Immature natural killer cell (primary cell): ENCODE measurements at regions not wholly inside any gene's neighbourhood (a gene's known extent, or its start where the extent isn't known, plus 50 kb on each side); places are given as distances from the start of the nearest gene placed in this dataset.

Experiments
- DNase-seq, 3 donors: peaks; one replicate each; pipeline ENCODE4 v3.0.0; 2022; ENCODE audit warnings: mixed read lengths in 1 of 3
- H3K27ac Mint-ChIP-seq, 6 donors: one replicate each; pipeline ENCODE4 v1.8.0; 2020; ENCODE audit warnings: mixed read lengths in 6 of 6, mild to moderate bottlenecking in 5 of 6, inconsistent platforms in 4 of 6, moderate library complexity in 3 of 6
- H3K27me3 Mint-ChIP-seq, 3 donors: one replicate each; pipeline ENCODE4 v1.8.0; 2020 to 2021; ENCODE audit warnings: low read depth in 3 of 3, mild to moderate bottlenecking in 3 of 3, mixed read lengths in 3 of 3, moderate library complexity in 3 of 3, inconsistent platforms in 1 of 3
- H3K36me3 Mint-ChIP-seq, 3 donors: one replicate each; pipeline ENCODE4 v1.8.0; 2020; ENCODE audit warnings: mixed read lengths in 3 of 3, inconsistent platforms in 2 of 3, mild to moderate bottlenecking in 2 of 3
- H3K4me1 Mint-ChIP-seq, 2 donors: one replicate each; pipeline ENCODE4 v1.8.0; 2020; ENCODE audit warnings: inconsistent platforms in 2 of 2, mild to moderate bottlenecking in 2 of 2, mixed read lengths in 2 of 2, moderate library complexity in 1 of 2
- H3K4me3 Mint-ChIP-seq, 5 donors: one replicate each; pipeline ENCODE4 v1.8.0; 2020; ENCODE audit warnings: mild to moderate bottlenecking in 5 of 5, mixed read lengths in 5 of 5, inconsistent platforms in 3 of 5, moderate library complexity in 3 of 5
- H3K9me3 Mint-ChIP-seq, 6 donors: one replicate each; pipeline ENCODE4 v1.8.0; 2020; ENCODE audit warnings: mild to moderate bottlenecking in 6 of 6, mixed read lengths in 6 of 6, inconsistent platforms in 4 of 6, moderate library complexity in 3 of 6

- no peak overlapping the region for H3K4me3 Mint-ChIP-seq
- no peaks in the 10 kb centered on the region for H3K36me3 Mint-ChIP-seq
- no peak overlapping the region for H3K27ac Mint-ChIP-seq
- H3K27me3 Mint-ChIP-seq, result peaks cover 0 to 2% (median 1%) of the 10 kb centered on the region in 3 donors
- H3K4me1 Mint-ChIP-seq, result no peaks in the 10 kb centered on the region
- H3K9me3 Mint-ChIP-seq, result peaks cover 0 to 11% (median 7%) of the 10 kb centered on the region in 6 donors
- no peak for DNase-seq
Measured at GRCh38 chr10:105342606-105343005, 701.5 kb downstream of the SORCS3 start.

DNA sequence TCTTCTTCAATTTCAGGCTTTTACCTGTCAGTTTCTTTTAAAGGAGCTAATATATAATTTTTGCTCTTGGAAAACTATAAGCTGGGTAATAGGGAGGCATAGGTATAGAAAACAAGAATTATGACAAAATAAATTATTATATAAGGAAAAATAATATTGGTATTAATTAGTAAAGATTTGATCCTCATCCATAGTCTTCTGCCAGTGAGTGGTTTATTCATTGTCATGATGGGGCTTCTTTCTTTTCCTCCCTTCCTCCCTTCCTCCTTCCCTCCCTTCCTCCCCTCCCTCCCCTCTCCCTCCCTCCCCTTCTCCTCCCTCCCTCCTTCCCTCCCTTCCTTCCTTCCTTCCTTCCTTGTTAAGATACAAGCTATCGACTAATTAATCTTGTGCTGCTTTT is 698.6 kb downstream of the SORCS3 start:
- no peaks in the 10 kb centered on the region for H3K36me3 Mint-ChIP-seq
- no peak for DNase-seq

DNA sequence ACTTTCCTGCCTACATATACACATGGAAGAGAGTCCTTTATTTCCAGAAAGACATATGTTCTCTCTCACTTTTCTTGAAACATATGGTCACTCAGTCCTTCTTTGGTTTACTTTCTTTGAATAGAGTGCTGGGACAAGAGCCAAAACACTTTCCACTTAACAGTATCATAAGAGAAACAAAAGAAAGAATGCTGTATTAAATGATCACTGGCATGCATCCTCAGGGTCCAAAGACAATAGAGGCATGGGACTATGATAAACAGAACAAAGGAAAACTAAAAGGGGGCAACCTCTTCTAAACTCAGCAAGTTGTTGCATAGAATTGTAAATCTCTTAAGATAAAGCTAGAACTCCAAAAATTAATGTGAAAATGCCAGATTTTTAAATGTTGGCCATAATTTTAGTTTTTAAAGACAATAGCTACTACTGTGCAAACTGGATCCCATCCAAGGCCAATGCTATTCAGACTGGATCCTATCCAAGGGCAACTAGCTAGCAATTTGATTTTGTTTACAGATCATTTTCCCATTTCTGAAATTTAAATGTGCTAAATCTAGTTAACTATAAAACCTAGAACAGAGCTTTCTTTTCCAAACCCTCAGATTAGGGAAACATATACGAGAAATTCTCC is 687.5 kb downstream of the SORCS3 start:
- no peaks in the 10 kb centered on the region for H3K27me3 Mint-ChIP-seq
- H3K4me3 Mint-ChIP-seq, result no peak overlapping the region
- no peaks in the 10 kb centered on the region for H3K36me3 Mint-ChIP-seq
- no peak overlapping the region for H3K27ac Mint-ChIP-seq
- H3K4me1 Mint-ChIP-seq, result no peaks in the 10 kb centered on the region
- DNase-seq, result no peak
- peaks cover 3 to 35% (median 7%) of the 10 kb centered on the region in 6 donors for H3K9me3 Mint-ChIP-seq

More for the DNA sequence above, 698.6 kb downstream of the SORCS3 start:
- Mint-ChIP-seq H3K27ac (no peak overlapping the region), H3K9me3 (peaks cover 1 to 11% (median 7%) of the 10 kb centered on the region in 6 donors), H3K4me1 (no peaks in the 10 kb centered on the region), H3K27me3 (peaks cover 0 to 2% (median 0%) of the 10 kb centered on the region in 3 donors), H3K4me3 (no peak overlapping the region)
